ENCODE measurements at regions not wholly inside any gene's neighbourhood (a gene's known extent, or its start where the extent isn't known, plus 50 kb on each side); places are given as distances from the start of the nearest gene placed in this dataset.

DNA sequence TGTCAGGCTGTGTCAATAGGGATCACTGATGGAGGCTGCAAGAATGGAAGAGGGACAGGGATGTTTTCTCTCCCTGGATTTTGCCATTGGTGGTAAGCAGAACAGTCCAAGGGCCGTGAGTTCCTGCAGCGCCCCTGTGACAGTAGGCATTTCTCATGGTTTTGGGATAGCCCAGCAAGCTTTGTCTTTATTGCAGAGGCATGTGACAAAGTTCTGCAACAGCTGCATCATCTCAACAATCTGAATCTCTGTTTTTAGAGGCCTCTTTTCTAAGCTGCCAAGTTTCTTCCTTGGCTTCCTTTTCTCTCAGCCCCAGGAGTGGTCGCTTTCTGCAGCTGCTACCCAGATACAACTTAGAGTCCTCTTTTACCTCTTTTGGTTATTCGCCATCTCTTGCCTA is 95.7 kb upstream of the TSHZ3 start:
- H3K27ac ChIP-seq (replicated peaks), result no peak overlapping the region
- H3K4me3 ChIP-seq (replicated peaks; ENCODE audit: insufficient read depth, low read length), result no peak overlapping the region
- TF ChIP-seq, protein P1, sequence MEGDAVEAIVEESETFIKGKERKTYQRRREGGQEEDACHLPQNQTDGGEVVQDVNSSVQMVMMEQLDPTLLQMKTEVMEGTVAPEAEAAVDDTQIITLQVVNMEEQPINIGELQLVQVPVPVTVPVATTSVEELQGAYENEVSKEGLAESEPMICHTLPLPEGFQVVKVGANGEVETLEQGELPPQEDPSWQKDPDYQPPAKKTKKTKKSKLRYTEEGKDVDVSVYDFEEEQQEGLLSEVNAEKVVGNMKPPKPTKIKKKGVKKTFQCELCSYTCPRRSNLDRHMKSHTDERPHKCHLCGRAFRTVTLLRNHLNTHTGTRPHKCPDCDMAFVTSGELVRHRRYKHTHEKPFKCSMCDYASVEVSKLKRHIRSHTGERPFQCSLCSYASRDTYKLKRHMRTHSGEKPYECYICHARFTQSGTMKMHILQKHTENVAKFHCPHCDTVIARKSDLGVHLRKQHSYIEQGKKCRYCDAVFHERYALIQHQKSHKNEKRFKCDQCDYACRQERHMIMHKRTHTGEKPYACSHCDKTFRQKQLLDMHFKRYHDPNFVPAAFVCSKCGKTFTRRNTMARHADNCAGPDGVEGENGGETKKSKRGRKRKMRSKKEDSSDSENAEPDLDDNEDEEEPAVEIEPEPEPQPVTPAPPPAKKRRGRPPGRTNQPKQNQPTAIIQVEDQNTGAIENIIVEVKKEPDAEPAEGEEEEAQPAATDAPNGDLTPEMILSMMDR (IDR thresholded peaks at IDR 0.05; ENCODE audit: insufficient read depth, low read length), result no peak
- no peak for TF ChIP-seq POLR2AphosphoS5 (IDR thresholded peaks at IDR 0.05; ENCODE audit: low read depth)
- TF ChIP-seq, protein P2, sequence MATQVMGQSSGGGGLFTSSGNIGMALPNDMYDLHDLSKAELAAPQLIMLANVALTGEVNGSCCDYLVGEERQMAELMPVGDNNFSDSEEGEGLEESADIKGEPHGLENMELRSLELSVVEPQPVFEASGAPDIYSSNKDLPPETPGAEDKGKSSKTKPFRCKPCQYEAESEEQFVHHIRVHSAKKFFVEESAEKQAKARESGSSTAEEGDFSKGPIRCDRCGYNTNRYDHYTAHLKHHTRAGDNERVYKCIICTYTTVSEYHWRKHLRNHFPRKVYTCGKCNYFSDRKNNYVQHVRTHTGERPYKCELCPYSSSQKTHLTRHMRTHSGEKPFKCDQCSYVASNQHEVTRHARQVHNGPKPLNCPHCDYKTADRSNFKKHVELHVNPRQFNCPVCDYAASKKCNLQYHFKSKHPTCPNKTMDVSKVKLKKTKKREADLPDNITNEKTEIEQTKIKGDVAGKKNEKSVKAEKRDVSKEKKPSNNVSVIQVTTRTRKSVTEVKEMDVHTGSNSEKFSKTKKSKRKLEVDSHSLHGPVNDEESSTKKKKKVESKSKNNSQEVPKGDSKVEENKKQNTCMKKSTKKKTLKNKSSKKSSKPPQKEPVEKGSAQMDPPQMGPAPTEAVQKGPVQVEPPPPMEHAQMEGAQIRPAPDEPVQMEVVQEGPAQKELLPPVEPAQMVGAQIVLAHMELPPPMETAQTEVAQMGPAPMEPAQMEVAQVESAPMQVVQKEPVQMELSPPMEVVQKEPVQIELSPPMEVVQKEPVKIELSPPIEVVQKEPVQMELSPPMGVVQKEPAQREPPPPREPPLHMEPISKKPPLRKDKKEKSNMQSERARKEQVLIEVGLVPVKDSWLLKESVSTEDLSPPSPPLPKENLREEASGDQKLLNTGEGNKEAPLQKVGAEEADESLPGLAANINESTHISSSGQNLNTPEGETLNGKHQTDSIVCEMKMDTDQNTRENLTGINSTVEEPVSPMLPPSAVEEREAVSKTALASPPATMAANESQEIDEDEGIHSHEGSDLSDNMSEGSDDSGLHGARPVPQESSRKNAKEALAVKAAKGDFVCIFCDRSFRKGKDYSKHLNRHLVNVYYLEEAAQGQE (IDR thresholded peaks at IDR 0.05; ENCODE audit: insufficient replicate concordance, low read depth), result no peak
- TF ChIP-seq GABPA (IDR thresholded peaks at IDR 0.05; ENCODE audit: low read depth), result no peak
- TF ChIP-seq SPI1 (IDR thresholded peaks at IDR 0.05; ENCODE audit: borderline replicate concordance, low read depth), result no peak
- H3K27me3 ChIP-seq (ENCODE audit: insufficient read depth, poor library complexity, severe bottlenecking), result no peaks in the 10 kb centered on the region
- DNase-seq (ENCODE audit: low read depth in 1 of 2, low spot score in 1 of 2), result no peak

DNA sequence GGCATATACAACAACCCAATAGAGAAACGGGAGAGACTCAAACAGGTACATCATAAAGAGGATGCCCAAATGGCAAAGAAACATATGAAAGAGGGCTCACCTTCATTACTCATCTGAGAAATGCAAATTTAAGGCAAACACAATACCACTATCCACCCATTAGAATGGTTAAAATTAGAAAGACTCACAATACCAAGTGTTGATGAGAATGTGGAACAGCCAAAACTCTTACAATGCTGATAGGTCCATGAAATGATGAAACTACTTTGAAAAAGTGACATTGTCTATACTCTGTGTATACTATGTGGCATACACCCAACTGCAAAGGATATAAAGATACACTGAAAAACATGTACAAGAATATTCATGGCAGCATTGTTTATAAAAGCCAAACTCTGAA is 96.2 kb upstream of the TSHZ3 start:
- Histone ChIP-seq H3K27me3 (ENCODE audit: insufficient read depth, poor library complexity, severe bottlenecking) (no peaks in the 10 kb centered on the region), H3K4me3 (replicated peaks; ENCODE audit: insufficient read depth, low read length) (no peak overlapping the region), H3K27ac (replicated peaks) (no peak overlapping the region)
- no peak for TF ChIP-seq POLR2AphosphoS5 (IDR thresholded peaks at IDR 0.05; ENCODE audit: low read depth)
- DNase-seq (ENCODE audit: low read depth in 1 of 2, low spot score in 1 of 2), result no peak

DNA sequence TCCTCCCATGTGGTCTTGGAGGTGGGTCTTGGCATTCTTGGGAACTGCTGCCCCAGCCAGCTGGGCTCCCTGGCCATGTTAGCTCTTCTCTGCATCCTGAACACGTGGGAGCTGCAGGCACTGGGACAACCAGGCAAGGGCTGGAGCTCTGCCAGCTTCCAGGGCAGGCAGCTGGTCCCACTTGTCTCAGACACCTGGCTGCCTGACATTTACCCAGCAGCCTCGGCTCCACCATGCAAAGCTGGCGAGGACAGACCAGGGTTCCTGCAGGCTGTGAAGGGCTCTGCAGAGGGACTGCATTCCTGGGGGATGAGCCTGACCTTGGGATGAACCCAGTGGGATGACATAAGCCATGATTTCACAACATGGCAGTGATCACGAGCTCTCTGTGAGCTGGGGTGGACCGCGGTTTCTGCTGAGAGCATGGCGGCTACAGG is 99.0 kb upstream of the TSHZ3 start:
- H3K4me3 ChIP-seq (replicated peaks; ENCODE audit: insufficient read depth, low read length), result no peak overlapping the region
- TF ChIP-seq GABPA (IDR thresholded peaks at IDR 0.05; ENCODE audit: low read depth) (no peak), POLR2AphosphoS5 (IDR thresholded peaks at IDR 0.05; ENCODE audit: low read depth) (no peak), SPI1 (IDR thresholded peaks at IDR 0.05; ENCODE audit: borderline replicate concordance, low read depth) (no peak)
- TF ChIP-seq, protein P2 (IDR thresholded peaks at IDR 0.05; ENCODE audit: insufficient replicate concordance, low read depth), result no peak
- TF ChIP-seq, protein P1 (IDR thresholded peaks at IDR 0.05; ENCODE audit: insufficient read depth, low read length), result no peak
- H3K27me3 ChIP-seq (ENCODE audit: insufficient read depth, poor library complexity, severe bottlenecking), result no peaks in the 10 kb centered on the region
- DNase-seq (ENCODE audit: low read depth in 1 of 2, low spot score in 1 of 2), result no peak
- H3K27ac ChIP-seq (replicated peaks), result no peak overlapping the region

DNA sequence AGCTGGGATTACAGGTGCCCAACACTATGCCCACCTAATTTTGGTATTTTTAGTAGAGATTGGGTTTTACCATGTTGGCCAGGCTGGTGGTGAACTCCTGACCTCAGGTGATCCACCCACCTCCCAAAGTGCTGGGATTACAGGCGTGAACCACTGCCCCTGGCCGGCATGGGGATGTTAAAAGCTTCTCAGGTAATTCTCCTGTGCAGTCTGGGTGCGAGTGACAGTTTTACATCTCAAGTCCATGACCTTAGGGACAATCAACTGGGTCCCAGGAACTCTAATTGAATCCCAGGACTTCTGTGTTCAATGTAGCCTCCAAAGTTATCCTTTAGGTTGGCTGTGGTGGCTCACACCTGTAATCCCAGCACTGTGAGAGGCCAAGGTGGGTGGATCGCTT is 100.1 kb upstream of the TSHZ3 start:
- DNase-seq (ENCODE audit: low read depth in 1 of 2, low spot score in 1 of 2), result no peak
- TF ChIP-seq, protein P1 (IDR thresholded peaks at IDR 0.05; ENCODE audit: insufficient read depth, low read length), result no peak
- TF ChIP-seq, protein P2 (IDR thresholded peaks at IDR 0.05; ENCODE audit: insufficient replicate concordance, low read depth), result no peak
- TF ChIP-seq GABPA (IDR thresholded peaks at IDR 0.05; ENCODE audit: low read depth), result no peak
- no peak for TF ChIP-seq POLR2AphosphoS5 (IDR thresholded peaks at IDR 0.05; ENCODE audit: low read depth)
- no peak for TF ChIP-seq SPI1 (IDR thresholded peaks at IDR 0.05; ENCODE audit: borderline replicate concordance, low read depth)
- H3K4me3 ChIP-seq (replicated peaks; ENCODE audit: insufficient read depth, low read length), result no peak overlapping the region
- no peaks in the 10 kb centered on the region for H3K27me3 ChIP-seq (ENCODE audit: insufficient read depth, poor library complexity, severe bottlenecking)
- no peak overlapping the region for H3K27ac ChIP-seq (replicated peaks)

Measured in HL-60 (cell line).